Fibroblast of lung (primary cell): ENCODE measurements at regions not wholly inside any gene's neighbourhood (a gene's known extent, or its start where the extent isn't known, plus 50 kb on each side); places are given as distances from the start of the nearest gene placed in this dataset.
A peak's percentile ranks its signal among the peaks of the same experiment; 100 is the strongest.

ENCODE experiments used
- DNase-seq, 2 donors: peaks; one replicate each; pipeline versions ENCODE4 v3.0.0 to v3.0.0-alpha.2; 2010; ENCODE audit warnings: low read depth in 2 of 2
- H2AFZ ChIP-seq: 2 replicates; pipeline ENCODE4 v1.5.1; 2012; ENCODE audit warnings: low read length, control low read depth, inconsistent platforms
- H3K27ac ChIP-seq: 2 replicates; pipeline ENCODE4 v1.5.1; 2011; ENCODE audit warnings: low read length, control low read depth; ENCODE audit not compliant: insufficient read depth
- H3K27me3 ChIP-seq: 2 replicates; pipeline ENCODE4 v1.5.1; 2011; ENCODE audit warnings: mild to moderate bottlenecking, low read length; ENCODE audit not compliant: control insufficient read depth, insufficient read depth
- H3K36me3 ChIP-seq: 2 replicates; pipeline ENCODE4 v1.5.1; 2011; ENCODE audit warnings: low read length; ENCODE audit not compliant: control insufficient read depth, insufficient read depth
- H3K4me1 ChIP-seq: 2 replicates; pipeline ENCODE4 v1.5.1; 2011; ENCODE audit warnings: low read length; ENCODE audit not compliant: control insufficient read depth, insufficient read depth; ENCODE audit errors: extremely low read depth
- H3K4me2 ChIP-seq: 2 replicates; pipeline ENCODE4 v1.5.1; 2011; ENCODE audit warnings: low read length, control low read depth; ENCODE audit not compliant: insufficient read depth; ENCODE audit errors: extremely low read depth
- H3K4me3 ChIP-seq, 4 experiments: fragments of 200-600 bp in 1 of 4; sonication (generic) in 1 of 4; replicated peaks in 1 of 4; 2 replicates each; pipeline ENCODE4 v1.5.1; 2011 to 2016; ENCODE audit warnings: low read length in 4 of 4, low read depth in 3 of 4, mild to moderate bottlenecking in 3 of 4, control low read depth in 2 of 4, inconsistent platforms in 1 of 4, mixed read lengths in 1 of 4; ENCODE audit not compliant: insufficient read depth in 1 of 4; ENCODE audit errors: control extremely low read depth in 1 of 4
- H3K79me2 ChIP-seq: 2 replicates; pipeline ENCODE4 v1.5.1; 2012; ENCODE audit warnings: mild to moderate bottlenecking, low read length, inconsistent platforms; ENCODE audit not compliant: control insufficient read depth, insufficient read depth
- H3K9ac ChIP-seq: 2 replicates; pipeline ENCODE4 v1.5.1; 2011; ENCODE audit warnings: mild to moderate bottlenecking, low read length, control low read depth; ENCODE audit not compliant: insufficient read depth
- H3K9me3 ChIP-seq: 2 replicates; pipeline ENCODE4 v1.5.1; 2012; ENCODE audit warnings: low read depth, low read length; ENCODE audit not compliant: control insufficient read depth, insufficient read depth
- H4K20me1 ChIP-seq: 2 replicates; pipeline ENCODE4 v1.5.1; 2011; ENCODE audit warnings: low read length; ENCODE audit not compliant: control insufficient read depth, insufficient read depth; ENCODE audit errors: extremely low read depth
- EZH2 ChIP-seq: IDR thresholded peaks from 2 replicates; pipeline ENCODE4 v1.5.1; 2012; ENCODE audit warnings: low read length, control low read depth, mild to moderate bottlenecking; ENCODE audit errors: missing control alignments
- TF ChIP-seq, protein P1 (sequence below), 2 donors: IDR thresholded peaks in 1 of 2; conservative IDR thresholded peaks in 1 of 2; 1 replicate in 1 of 2; 2 replicates in 1 of 2; pipeline ENCODE4 v1.5.1; 2011 to 2012; ENCODE audit warnings: low read length in 2 of 2, control low read depth in 1 of 2, inconsistent platforms in 1 of 2, low read depth in 1 of 2, mild to moderate bottlenecking in 1 of 2

- no peak overlapping the region for H3K27ac ChIP-seq
- H3K79me2 ChIP-seq, result no peaks in the 10 kb centered on the region
- H3K36me3 ChIP-seq, result no peaks in the 10 kb centered on the region
- TF ChIP-seq, protein P1, sequence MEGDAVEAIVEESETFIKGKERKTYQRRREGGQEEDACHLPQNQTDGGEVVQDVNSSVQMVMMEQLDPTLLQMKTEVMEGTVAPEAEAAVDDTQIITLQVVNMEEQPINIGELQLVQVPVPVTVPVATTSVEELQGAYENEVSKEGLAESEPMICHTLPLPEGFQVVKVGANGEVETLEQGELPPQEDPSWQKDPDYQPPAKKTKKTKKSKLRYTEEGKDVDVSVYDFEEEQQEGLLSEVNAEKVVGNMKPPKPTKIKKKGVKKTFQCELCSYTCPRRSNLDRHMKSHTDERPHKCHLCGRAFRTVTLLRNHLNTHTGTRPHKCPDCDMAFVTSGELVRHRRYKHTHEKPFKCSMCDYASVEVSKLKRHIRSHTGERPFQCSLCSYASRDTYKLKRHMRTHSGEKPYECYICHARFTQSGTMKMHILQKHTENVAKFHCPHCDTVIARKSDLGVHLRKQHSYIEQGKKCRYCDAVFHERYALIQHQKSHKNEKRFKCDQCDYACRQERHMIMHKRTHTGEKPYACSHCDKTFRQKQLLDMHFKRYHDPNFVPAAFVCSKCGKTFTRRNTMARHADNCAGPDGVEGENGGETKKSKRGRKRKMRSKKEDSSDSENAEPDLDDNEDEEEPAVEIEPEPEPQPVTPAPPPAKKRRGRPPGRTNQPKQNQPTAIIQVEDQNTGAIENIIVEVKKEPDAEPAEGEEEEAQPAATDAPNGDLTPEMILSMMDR (conservative IDR thresholded peaks at IDR 0.05 in 1 of 2, IDR thresholded peaks at IDR 0.05 in 1 of 2; ENCODE audit: low read depth in 1 of 2, low read length in 2 of 2), result no peak
- no peak for TF ChIP-seq EZH2
- no peak overlapping the region for H3K4me3 ChIP-seq
- no peak overlapping the region for H3K9ac ChIP-seq
- H3K9me3 ChIP-seq, result no peaks in the 10 kb centered on the region
- DNase-seq, result peak; percentile 18 to 25
- no peaks in the 10 kb centered on the region for H3K27me3 ChIP-seq
- H4K20me1 ChIP-seq, result no peaks in the 10 kb centered on the region
- H3K4me1 ChIP-seq, result no peaks in the 10 kb centered on the region
- H2AFZ ChIP-seq, result no peak overlapping the region
- no peak overlapping the region for H3K4me2 ChIP-seq
These were observed 63.6 kb downstream of the PALM2AKAP2 start for GRCh38 chr9:109843641-109844040.

GRCh38 chr9:109845226-109845625 is 65.2 kb downstream of the PALM2AKAP2 start:
- Histone ChIP-seq H2AFZ (no peak overlapping the region), H3K9ac (no peak overlapping the region), H3K27me3 (no peaks in the 10 kb centered on the region), H3K27ac (no peak overlapping the region), H3K9me3 (no peaks in the 10 kb centered on the region), H3K4me2 (no peak overlapping the region), H3K36me3 (no peaks in the 10 kb centered on the region), H3K79me2 (no peaks in the 10 kb centered on the region), H3K4me3 (no peak overlapping the region), H3K4me1 (no peaks in the 10 kb centered on the region), H4K20me1 (no peaks in the 10 kb centered on the region)
- TF ChIP-seq, protein P1 (conservative IDR thresholded peaks at IDR 0.05 in 1 of 2, IDR thresholded peaks at IDR 0.05 in 1 of 2; ENCODE audit: low read depth in 1 of 2, low read length in 2 of 2), result no peak
- TF ChIP-seq EZH2, result no peak
- DNase-seq, result no peak

GRCh38 chr9:109846776-109847175 is 66.8 kb downstream of the PALM2AKAP2 start:
- H2AFZ ChIP-seq, result no peak overlapping the region
- H3K9ac ChIP-seq, result no peak overlapping the region
- H3K27me3 ChIP-seq, result no peaks in the 10 kb centered on the region
- H3K27ac ChIP-seq, result no peak overlapping the region
- H4K20me1 ChIP-seq, result no peaks in the 10 kb centered on the region
- TF ChIP-seq, protein P1 (conservative IDR thresholded peaks at IDR 0.05 in 1 of 2, IDR thresholded peaks at IDR 0.05 in 1 of 2; ENCODE audit: low read depth in 1 of 2, low read length in 2 of 2), result no peak
- TF ChIP-seq EZH2, result no peak
- no peaks in the 10 kb centered on the region for H3K9me3 ChIP-seq
- no peak overlapping the region for H3K4me2 ChIP-seq
- H3K4me3 ChIP-seq, result no peak overlapping the region
- peak in 1 of 2 donors; percentile 72 for DNase-seq
- no peaks in the 10 kb centered on the region for H3K4me1 ChIP-seq
- no peaks in the 10 kb centered on the region for H3K79me2 ChIP-seq
- H3K36me3 ChIP-seq, result no peaks in the 10 kb centered on the region
